ENCODE measurements at regions not wholly inside any gene's neighbourhood (a gene's known extent, or its start where the extent isn't known, plus 50 kb on each side); places are given as distances from the start of the nearest gene placed in this dataset.

DNA sequence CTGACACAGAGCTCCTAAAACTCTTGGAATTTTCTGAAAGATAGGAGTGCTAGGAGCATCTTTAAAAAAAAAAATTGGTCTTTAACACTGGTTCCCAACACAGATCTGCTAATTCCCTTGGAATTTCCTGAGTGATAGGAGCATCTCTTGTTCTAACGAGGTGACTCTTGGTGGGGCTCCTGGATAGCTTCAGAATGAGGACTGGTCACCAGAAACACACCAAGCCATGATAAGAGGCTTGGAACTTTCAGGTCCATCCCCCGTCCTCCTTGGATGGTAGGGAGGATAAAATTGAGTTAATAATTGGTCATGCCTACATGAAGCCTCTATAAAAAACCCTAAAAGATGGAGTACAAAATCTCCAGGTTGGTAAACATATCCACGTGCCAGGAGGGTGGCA is 64.5 kb upstream of the LDLRAD3 start:
- peaks cover 5% of the 10 kb centered on the region for H3K4me1 Mint-ChIP-seq
- Histone ChIP-seq H4K20me1 (ENCODE audit: low read depth) (no peaks in the 10 kb centered on the region), H3K27me3 (no peaks in the 10 kb centered on the region), H3K79me2 (ENCODE audit: low read depth) (no peaks in the 10 kb centered on the region), H3K4me1 (no peaks in the 10 kb centered on the region), H2AFZ (replicated peaks) (no peak overlapping the region), H3K9me3 (ENCODE audit: low read depth) (no peaks in the 10 kb centered on the region), H3K27ac (no peak overlapping the region), H3K9ac (no peak overlapping the region), H3F3A (ENCODE audit: low read depth) (no peaks in the 10 kb centered on the region), H3K4me2 (no peak overlapping the region), H3K4me3 (no peak overlapping the region), H3K36me3 (no peaks in the 10 kb centered on the region)
- no peak overlapping the region for H3K4me3 Mint-ChIP-seq
- no peak overlapping the region for H3K27ac Mint-ChIP-seq
- peaks cover 3% of the 10 kb centered on the region for H3K27me3 Mint-ChIP-seq (ENCODE audit: insufficient read depth, low read depth)
- TF ChIP-seq EZH2 (IDR thresholded peaks at IDR 0.05), result no peak
- TF ChIP-seq, protein P1, sequence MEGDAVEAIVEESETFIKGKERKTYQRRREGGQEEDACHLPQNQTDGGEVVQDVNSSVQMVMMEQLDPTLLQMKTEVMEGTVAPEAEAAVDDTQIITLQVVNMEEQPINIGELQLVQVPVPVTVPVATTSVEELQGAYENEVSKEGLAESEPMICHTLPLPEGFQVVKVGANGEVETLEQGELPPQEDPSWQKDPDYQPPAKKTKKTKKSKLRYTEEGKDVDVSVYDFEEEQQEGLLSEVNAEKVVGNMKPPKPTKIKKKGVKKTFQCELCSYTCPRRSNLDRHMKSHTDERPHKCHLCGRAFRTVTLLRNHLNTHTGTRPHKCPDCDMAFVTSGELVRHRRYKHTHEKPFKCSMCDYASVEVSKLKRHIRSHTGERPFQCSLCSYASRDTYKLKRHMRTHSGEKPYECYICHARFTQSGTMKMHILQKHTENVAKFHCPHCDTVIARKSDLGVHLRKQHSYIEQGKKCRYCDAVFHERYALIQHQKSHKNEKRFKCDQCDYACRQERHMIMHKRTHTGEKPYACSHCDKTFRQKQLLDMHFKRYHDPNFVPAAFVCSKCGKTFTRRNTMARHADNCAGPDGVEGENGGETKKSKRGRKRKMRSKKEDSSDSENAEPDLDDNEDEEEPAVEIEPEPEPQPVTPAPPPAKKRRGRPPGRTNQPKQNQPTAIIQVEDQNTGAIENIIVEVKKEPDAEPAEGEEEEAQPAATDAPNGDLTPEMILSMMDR (IDR thresholded peaks at IDR 0.05), result no peak
- TF ChIP-seq EZH2phosphoT487 (IDR thresholded peaks at IDR 0.05), result no peak
- H3K36me3 Mint-ChIP-seq, result no peaks in the 10 kb centered on the region
- peaks cover 7% of the 10 kb centered on the region for H3K9me3 Mint-ChIP-seq
- DNase-seq (ENCODE audit: low spot score), result no peak

DNA sequence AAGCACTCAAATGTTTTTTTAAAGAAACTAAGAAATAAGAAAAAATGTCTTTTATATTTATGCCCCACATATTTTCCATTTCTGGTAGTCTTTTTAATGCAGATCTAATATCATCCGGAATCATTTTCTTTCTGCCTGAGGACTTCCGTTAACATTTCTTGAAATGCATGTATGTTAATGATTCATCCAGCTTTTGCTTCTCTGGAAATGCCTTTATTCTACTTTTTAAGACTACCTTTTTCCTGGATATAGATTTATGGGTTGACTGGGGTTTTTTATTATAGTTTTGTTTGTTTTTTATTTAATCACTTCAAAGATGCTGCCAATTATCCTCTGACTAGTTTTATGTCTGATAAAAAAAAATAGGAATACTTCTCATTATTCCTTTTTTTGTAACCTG is 57.1 kb upstream of the LDLRAD3 start:
- Histone ChIP-seq H3K9me3 (ENCODE audit: low read depth) (peaks cover 5% of the 10 kb centered on the region), H3F3A (ENCODE audit: low read depth) (peaks cover 5% of the 10 kb centered on the region), H3K27ac (no peak overlapping the region), H4K20me1 (ENCODE audit: low read depth) (no peaks in the 10 kb centered on the region), H3K4me3 (no peak overlapping the region), H3K27me3 (no peaks in the 10 kb centered on the region), H3K79me2 (ENCODE audit: low read depth) (no peaks in the 10 kb centered on the region), H3K4me2 (no peak overlapping the region), H3K9ac (no peak overlapping the region), H3K4me1 (peaks cover 18% of the 10 kb centered on the region), H3K36me3 (no peaks in the 10 kb centered on the region), H2AFZ (replicated peaks) (no peak overlapping the region)
- Mint-ChIP-seq H3K4me3 (no peak overlapping the region), H3K36me3 (no peaks in the 10 kb centered on the region), H3K4me1 (peaks cover 11% of the 10 kb centered on the region), H3K27ac (no peak overlapping the region), H3K27me3 (ENCODE audit: insufficient read depth, low read depth) (no peaks in the 10 kb centered on the region), H3K9me3 (peaks cover 17% of the 10 kb centered on the region)
- DNase-seq (ENCODE audit: low spot score), result no peak
- TF ChIP-seq EZH2phosphoT487 (IDR thresholded peaks at IDR 0.05), result no peak
- TF ChIP-seq EZH2 (IDR thresholded peaks at IDR 0.05), result no peak
- TF ChIP-seq, protein P1 (IDR thresholded peaks at IDR 0.05), result no peak

DNA sequence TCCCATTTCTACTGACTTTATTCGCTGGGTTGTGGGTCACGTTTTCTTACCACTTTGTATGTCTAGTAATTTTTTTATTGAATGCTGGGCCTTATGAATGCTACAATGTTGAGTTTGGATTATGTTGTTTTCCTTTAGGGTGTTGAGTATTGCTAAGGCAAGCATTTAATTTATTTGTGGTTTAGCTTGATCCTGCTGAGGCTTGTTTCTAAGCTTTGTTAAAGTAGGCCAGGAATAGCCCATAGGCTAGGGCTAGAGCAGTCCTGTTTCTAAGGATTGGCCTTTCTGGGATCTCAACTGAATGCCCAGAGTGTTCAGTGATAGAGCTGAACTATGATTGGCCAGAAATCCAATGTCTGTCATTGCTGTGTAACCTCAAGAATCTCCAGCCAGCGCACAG is 56.1 kb upstream of the LDLRAD3 start:
- Histone ChIP-seq H3K36me3 (no peaks in the 10 kb centered on the region), H3K27ac (no peak overlapping the region), H3K4me1 (peaks cover 18% of the 10 kb centered on the region), H3K79me2 (ENCODE audit: low read depth) (no peaks in the 10 kb centered on the region), H3K9me3 (ENCODE audit: low read depth) (peaks cover 5% of the 10 kb centered on the region), H3K4me3 (no peak overlapping the region), H4K20me1 (ENCODE audit: low read depth) (no peaks in the 10 kb centered on the region), H3K27me3 (no peaks in the 10 kb centered on the region), H2AFZ (replicated peaks) (no peak overlapping the region), H3K4me2 (no peak overlapping the region), H3K9ac (no peak overlapping the region), H3F3A (ENCODE audit: low read depth) (peaks cover 5% of the 10 kb centered on the region)
- Mint-ChIP-seq H3K4me3 (no peak overlapping the region), H3K27ac (no peak overlapping the region), H3K9me3 (peaks cover 17% of the 10 kb centered on the region), H3K27me3 (ENCODE audit: insufficient read depth, low read depth) (peaks cover 2% of the 10 kb centered on the region), H3K4me1 (peaks cover 11% of the 10 kb centered on the region), H3K36me3 (no peaks in the 10 kb centered on the region)
- TF ChIP-seq, protein P1 (IDR thresholded peaks at IDR 0.05), result no peak
- no peak for TF ChIP-seq EZH2 (IDR thresholded peaks at IDR 0.05)
- DNase-seq (ENCODE audit: low spot score), result no peak

Data from neural progenitor cell (in vitro differentiated cells).